DMS53 treated with DMSO at 0.1 percent for 48 hours (cell line): ENCODE measurements at regions not wholly inside any gene's neighbourhood (a gene's known extent, or its start where the extent isn't known, plus 50 kb on each side); places are given as distances from the start of the nearest gene placed in this dataset.
"Not testable (repeated sequence)": the region's sequence is repeated elsewhere in the genome, so short reads cannot be mapped to it uniquely, and the experiment has no call there.

Experiments used
- DNase-seq: peaks from one replicate; lab custom pipeline; 2025; ENCODE audit not compliant: unreplicated experiment; lab: John Stamatoyannopoulos, UW

DNA sequence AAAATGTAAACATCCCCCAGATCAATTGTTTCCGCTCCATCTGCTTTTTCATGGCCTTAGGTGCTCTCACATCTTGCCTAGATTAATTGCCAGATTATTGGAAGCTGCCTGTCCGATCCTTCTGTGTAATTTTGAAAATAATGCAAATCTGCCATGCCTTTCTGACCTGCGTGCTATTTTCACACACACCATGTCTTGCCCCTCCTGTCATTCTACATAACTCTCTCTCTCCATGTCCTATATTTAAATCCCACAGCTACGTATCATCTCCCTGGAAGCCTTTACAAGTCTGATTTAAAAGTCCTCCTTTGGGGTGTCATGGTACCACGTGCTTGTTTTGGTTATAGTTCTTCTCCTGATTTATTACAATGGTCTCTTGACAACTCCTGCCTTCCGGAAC, 247.6 kb upstream of the ELAVL2 start:
- DNase-seq = no peak

GRCh38 chr9:24073007-24073592, 247.1 kb upstream of the ELAVL2 start:
- no peak for DNase-seq

DNA sequence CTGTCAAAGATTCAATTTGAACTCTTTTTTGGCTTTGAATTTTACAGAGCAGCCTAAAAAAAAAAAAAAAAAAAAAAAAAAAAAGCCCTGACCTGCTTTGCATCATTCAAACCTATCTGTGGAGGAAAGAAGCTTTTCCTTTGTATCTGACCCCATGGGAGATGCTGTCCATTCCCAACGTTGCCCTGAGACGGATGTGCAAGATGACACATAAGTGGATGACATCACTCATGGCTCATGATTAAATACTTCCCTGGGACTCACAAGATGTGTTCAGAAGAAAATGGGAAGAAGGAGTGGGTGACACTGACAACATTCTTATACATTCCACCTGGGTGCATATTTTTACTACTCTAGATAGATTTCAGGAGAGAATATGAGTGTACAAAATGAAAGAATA, 245.7 kb upstream of the ELAVL2 start:
- DNase-seq = peak; percentile 6

DNA sequence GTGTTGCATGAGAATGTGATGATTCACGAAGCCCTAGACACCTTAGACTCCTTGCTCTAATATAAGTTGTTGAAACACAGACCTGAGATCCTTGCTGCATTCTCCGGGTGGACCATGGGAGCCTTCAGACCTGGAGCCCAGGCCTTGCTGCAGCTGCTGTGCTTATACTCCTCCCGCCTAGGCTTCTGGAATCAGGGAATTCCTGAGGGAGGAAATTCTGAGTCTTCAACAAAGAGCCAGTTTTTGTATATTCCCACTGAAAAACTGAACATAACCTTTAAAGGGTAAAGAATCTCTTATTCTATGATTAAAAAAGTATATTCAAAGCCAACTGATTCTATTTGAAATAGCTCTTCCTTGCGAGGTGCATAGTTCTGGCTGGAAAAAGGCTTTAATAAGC, 245.1 kb upstream of the ELAVL2 start:
- DNase-seq = no peak

DNA sequence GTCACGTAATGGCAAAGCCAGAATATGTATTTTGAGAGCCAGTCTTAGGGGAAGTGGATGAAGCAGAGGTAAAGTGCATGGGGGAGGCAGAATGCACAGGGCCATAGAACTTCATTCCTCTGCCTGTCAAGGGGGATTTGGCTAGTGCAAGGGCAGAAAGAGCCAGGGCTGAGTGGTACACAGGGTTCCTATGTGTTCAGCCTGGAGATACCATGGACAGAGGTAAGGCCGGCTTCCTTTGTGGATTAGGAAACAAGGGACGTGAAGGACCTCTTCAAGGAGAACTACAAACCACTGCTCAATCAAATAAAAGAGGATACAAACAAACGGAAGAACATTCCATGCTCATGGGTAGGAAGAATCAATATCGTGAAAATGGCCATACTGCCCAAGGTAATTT, 241.1 kb upstream of the ELAVL2 start:
- not testable (repeated sequence) for DNase-seq

DNA sequence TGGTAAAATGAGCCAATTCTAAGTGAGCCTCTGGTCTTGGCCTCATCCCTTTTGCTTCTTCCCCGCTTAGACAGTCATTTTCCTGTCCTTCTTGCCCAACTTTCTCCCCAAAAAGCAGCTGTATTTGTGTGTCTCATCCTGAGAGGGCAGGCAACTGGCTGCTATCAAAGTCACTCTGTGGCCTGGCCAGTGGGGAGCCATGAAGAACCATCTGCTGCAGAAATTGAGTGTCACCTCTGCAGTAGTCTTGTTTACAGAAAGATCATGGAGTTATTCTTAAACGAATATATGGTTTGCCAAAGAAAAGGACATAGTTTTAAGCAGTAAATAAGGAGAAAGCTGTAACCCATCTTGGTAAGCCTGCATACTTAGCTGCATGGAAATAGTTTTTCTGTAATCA, 233.6 kb upstream of the ELAVL2 start:
- DNase-seq = no peak

GRCh38 chr9:24051587-24051986, 225.5 kb upstream of the ELAVL2 start:
- DNase-seq = no peak

DNA sequence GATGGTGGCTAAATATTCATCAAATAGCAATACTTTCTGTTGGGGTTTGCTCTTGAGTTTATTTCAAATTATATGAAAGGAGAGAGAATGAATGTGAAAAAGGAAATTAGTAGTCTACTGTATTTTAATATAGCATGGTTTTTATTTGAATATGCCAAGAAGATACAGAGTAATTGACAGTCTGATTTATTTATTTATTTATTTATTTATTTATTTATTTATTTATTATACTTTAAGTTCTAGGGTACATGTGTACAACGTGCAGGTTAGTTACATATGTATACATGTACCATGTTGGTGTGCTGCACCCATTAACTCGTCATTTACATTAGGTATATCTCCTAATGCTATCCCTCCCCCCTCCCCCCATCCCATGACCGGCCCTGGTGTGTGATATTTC, 224.2 kb upstream of the ELAVL2 start:
- DNase-seq = not testable (repeated sequence)

GRCh38 chr9:24045150-24045549, 219.1 kb upstream of the ELAVL2 start:
- DNase-seq = no peak

DNA sequence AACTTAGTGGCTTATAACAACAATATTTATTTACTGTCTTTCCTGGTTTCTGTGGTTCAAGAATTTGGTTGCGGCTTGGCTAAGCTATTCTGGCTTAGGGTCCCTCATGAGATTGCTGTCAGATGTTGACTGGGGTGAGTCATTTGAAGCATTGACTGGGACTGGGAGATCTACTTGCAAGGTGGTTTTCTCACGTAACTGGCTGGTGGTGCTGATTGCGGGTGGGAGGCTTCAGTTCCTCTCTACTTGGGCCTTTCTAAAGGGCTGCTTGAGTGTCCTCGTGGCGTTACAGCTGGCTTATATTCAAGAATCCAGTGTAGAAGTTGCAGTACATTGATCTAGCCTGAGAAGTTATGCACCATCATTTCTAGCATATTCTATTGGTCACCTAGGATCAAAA, 218.5 kb upstream of the ELAVL2 start:
- no peak for DNase-seq

DNA sequence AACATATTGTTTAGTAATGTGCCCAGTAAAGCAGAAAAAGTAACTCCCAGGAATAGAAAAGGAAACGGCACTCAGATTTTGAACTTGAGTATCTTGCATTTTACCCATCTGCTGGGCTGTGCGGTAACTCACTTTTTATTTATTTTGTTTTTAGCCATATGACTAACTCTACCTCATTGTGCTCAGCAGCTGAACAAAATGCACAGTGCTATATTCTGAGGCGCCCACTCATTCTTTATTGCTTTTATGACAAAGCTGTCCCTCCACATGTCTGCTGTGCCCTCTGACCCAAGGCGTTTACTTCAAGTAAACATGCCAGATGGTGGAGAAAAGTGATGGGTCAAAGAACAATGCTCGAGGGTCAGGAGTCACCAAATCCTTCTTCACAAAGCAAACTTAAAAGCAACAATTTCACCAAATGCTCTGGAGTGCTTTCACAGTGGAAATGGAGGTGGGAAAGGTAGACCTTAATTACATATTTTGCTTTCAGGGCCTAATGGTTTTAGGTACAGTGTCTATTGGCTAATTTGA, 215.2 kb upstream of the ELAVL2 start:
- no peak for DNase-seq

DNA sequence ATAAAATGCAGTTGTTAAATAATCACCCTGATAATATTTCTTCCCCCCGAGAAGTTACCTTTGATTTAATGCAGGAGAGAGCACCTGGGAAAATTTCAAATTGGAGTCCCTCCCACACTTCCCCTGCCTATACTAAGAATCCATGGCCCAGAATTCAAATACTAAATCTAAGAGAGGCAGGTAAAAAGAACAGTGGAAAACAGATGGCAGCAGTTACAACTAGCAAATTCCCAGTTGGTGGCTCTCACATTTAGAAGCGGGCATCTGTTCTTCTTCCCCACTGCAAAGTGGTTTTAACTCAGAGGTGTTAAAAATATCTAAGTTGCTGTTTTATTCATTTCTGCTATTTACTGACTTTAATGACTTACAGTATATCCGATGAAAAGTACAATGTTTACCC, 210.4 kb upstream of the ELAVL2 start:
- no peak for DNase-seq

DNA sequence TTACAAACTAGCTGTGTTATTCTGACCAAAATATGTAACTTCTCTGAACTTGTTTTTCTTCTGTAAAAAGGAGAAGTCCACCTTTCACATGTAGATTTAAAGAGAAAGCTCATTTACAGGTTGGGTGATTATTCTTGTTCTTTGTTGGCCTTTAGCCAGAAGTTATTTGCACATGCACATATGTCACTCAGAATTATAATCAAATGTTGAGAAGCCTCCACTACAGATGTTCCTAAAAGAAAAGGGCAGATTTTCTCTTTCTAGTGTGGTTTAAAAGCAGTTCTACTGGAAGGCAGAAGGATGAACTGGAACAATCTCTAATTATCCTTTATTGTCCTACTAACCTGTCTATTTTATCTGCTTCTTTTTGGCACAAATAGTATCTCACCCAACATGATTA, 209.8 kb upstream of the ELAVL2 start:
- DNase-seq = no peak

DNA sequence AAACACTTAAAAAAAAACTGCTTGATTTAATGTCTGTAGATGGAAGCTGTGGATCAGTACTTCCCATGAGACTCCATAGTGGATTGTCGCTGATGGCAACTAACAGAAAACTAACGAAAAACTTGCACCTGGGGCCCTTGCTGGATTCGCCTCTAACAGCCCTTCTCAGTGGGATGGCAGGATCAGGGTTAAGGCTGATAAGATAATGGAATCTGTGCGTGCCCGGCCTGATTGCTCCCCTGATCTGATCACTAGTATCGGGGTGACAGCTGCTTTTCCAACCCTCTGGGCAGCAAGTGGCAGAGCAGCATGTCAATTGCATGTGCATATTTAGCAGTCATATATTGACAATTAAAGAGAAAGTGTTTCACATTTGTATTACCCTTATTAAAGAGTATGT, 185.8 kb upstream of the ELAVL2 start:
- no peak for DNase-seq

GRCh38 chr9:24011009-24011717, 185.1 kb upstream of the ELAVL2 start:
- DNase-seq = no peak

DNA sequence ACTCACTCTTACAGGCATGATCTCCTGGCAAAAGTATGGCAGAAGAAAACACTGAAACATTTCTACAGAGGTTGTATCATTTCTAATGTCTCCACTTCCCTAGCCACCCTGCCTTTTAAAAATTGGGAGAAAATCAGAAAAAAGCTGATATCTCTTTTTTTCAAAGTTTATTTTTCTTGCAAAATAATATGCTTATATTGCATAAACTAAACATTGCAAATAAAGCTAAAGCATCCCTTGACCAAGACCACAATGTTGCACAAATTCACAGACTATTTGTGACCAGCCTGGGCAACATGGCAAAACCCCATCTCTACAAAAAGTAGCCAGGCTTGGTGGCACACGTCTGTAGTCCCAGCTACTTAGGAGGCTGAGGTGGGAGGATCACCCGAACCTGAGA, 183.3 kb upstream of the ELAVL2 start:
- DNase-seq = no peak

DNA sequence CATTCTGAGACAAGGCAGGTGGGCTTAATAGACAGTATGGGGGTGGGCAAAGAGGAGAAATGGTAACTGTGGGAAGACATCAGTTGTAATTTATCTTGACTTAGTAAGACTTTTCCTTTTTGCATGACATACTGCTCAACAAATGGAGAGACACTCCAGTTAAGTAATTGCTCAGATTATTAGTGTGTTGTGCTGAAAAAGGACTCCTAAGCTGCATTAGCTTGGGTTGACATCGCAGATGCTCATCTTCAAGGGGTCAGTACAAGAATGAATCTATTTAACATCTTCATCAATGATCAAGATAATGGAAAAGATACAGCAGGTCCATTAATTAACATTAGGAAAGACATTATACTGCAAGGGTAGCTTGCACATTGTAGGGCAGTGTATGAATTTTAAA, 181.1 kb upstream of the ELAVL2 start:
- no peak for DNase-seq

GRCh38 chr9:23991874-23992273, 165.8 kb upstream of the ELAVL2 start:
- not testable (repeated sequence) for DNase-seq

GRCh38 chr9:23979491-23979890, 153.5 kb upstream of the ELAVL2 start:
- no peak for DNase-seq

- DNase-seq = no peak
Measured at GRCh38 chr9:23962101-23962500, 136.1 kb upstream of the ELAVL2 start.

DNA sequence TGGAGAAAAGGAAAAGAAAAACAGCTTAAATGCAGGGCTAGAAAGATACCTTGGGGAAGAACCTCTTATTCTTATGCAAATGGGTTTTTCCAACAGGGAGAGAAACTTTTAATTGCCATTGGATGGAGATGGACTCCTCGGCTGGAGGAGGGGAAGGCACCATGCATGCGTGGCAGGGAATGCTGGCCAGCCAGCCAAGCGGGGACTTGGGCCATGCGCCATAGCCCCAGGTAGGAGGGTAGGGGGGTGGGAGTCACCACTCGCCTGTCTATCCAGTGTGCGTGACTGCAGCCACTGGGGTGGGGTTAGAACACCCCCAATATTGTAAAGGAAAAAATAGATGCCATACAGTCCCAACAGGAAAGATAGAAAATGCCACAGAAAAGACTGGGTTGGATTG, 119.9 kb upstream of the ELAVL2 start:
- DNase-seq = no peak

GRCh38 chr9:23941051-23941450, 115.0 kb upstream of the ELAVL2 start:
- DNase-seq = no peak

DNA sequence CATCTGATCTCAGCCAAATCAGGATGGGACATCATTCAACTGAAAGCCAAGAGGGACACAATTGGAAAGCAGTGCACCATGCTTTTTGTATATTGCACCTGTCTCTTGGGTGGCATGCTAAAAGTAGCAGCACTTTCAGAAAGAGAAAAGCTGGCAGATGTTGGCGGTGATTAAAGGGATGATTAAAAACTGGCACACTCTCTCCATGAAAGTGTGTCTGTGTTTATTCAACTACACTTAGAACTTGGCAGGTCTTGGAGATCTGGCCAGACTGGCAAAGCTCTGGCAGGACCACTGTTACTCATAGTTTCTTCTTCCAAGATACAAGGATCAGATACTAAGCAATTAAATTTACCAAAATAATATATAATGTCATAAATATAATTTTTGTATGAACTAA, 112.9 kb upstream of the ELAVL2 start:
- DNase-seq = no peak
